Mesothelial cell of epicardium (in vitro differentiated cells): ENCODE measurements at regions not wholly inside any gene's neighbourhood (a gene's known extent, or its start where the extent isn't known, plus 50 kb on each side); places are given as distances from the start of the nearest gene placed in this dataset.
"Not testable (repeated sequence)": the region's sequence is repeated elsewhere in the genome, so short reads cannot be mapped to it uniquely, and the experiment has no call there.

Experiments used
- DNase-seq, 2 experiments: peaks; one replicate each; pipeline ENCODE4 v3.0.0; 2021; ENCODE audit warnings: low spot score in 2 of 2; ENCODE audit not compliant: unreplicated experiment in 2 of 2
- H3K27ac Mint-ChIP-seq: 2 replicates; pipeline ENCODE4 v1.8.0; 2021; ENCODE audit warnings: mixed read lengths
- H3K27me3 Mint-ChIP-seq: 2 replicates; pipeline ENCODE4 v1.8.0; 2021; ENCODE audit warnings: low read depth, mixed read lengths
- H3K36me3 Mint-ChIP-seq: 2 replicates; pipeline ENCODE4 v1.8.0; 2021; ENCODE audit warnings: mixed read lengths
- H3K4me1 Mint-ChIP-seq: 2 replicates; pipeline ENCODE4 v1.8.0; 2021; ENCODE audit warnings: mixed read lengths
- H3K4me3 Mint-ChIP-seq: 2 replicates; pipeline ENCODE4 v1.8.0; 2021; ENCODE audit warnings: mild to moderate bottlenecking, moderate library complexity, mixed read lengths
- H3K9me3 Mint-ChIP-seq: 2 replicates; pipeline ENCODE4 v1.8.0; 2021; ENCODE audit warnings: mixed read lengths
- CTCF ChIP-seq: fragments of 200-600 bp; sonication (generic); IDR thresholded peaks from one replicate; pipeline ENCODE4 v1.5.0; 2021; ENCODE audit warnings: antibody characterized with exemption; ENCODE audit not compliant: unreplicated experiment

DNA sequence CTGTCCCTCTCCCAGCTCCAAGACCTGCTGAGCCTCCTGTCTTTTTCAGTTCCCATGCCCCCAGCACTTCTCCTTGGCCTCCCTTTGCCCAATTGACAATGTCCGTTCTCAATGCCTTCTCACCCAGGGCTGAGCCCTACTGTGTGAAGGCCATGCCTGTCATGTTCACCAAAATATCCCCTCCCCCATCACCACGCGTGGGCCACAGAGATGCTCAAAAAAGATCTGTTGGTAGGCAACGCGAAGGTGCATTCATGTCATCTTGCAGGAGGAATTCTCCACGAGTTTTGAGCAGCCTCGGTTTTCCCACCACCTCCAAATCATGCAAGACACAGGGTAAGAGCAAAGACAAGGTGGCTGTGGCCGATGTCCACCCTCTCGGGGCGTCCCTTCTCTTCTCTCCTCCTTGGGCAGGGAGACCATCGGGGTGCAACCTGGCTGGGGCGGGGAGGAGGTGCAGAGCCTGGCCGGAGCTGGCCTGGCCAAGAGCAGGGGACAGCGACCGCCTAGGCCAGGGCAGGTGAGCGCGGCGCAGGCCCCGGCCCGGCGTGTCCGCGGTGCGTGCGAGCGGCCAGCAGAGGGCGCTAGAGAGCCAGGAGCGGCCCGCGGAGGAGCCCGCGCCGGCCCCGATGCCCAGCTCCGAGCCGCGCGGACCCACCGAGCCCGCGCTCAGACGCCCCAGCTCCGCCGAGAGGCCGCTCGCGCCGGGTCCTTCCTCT is 56.3 kb upstream of the KRTAP5-11 start:
- H3K4me3 Mint-ChIP-seq: peak overlapping the region; percentile 51
- peaks cover 63% of the 10 kb centered on the region for H3K27me3 Mint-ChIP-seq
- not testable (repeated sequence) for H3K9me3 Mint-ChIP-seq, H3K27ac Mint-ChIP-seq, H3K36me3 Mint-ChIP-seq, H3K4me1 Mint-ChIP-seq
- DNase-seq: peak; percentile 62 to 90
- TF ChIP-seq CTCF: peak; percentile 76

GRCh38 chr11:71639520-71639849 is 56.8 kb upstream of the KRTAP5-11 start:
- not testable (repeated sequence) for H3K9me3 Mint-ChIP-seq
- peak overlapping the region; percentile 51 for H3K4me3 Mint-ChIP-seq

GRCh38 chr11:71639916-71640315 is 57.2 kb upstream of the KRTAP5-11 start:
- H3K36me3 Mint-ChIP-seq, H3K9me3 Mint-ChIP-seq, DNase-seq, H3K4me1 Mint-ChIP-seq, H3K27ac Mint-ChIP-seq: not testable (repeated sequence)
- Mint-ChIP-seq H3K4me3 (peak overlapping the region; percentile 39), H3K27me3 (peaks cover 63% of the 10 kb centered on the region)

More at GRCh38 chr11:71639520-71639849, 56.8 kb upstream of the KRTAP5-11 start:
- H3K27ac Mint-ChIP-seq, DNase-seq, H3K4me1 Mint-ChIP-seq, H3K36me3 Mint-ChIP-seq: not testable (repeated sequence)
- H3K27me3 Mint-ChIP-seq: peaks cover 61% of the 10 kb centered on the region

DNA sequence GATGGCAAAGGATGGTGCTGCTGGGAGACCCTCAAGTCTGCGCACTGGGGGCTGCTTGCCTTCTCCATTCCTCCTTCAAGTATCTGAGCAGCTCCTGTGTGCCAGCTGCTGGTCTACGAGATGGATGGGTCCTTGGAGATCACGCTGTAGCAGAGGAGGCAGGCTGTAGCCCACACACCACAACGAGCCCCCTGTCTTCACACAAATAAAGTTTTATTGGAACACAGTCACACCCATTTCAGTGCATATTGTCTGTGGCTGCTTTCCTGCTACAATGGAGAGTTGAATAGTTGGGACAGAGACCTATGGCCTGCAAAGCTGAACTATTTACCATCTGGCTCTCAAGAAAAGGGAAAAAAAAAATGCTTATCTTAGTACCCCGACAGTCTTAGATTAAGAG is 64.4 kb upstream of the KRTAP5-11 start:
- not testable (repeated sequence) for H3K4me3 Mint-ChIP-seq, H3K36me3 Mint-ChIP-seq, H3K27ac Mint-ChIP-seq, H3K4me1 Mint-ChIP-seq, H3K9me3 Mint-ChIP-seq, DNase-seq
- H3K27me3 Mint-ChIP-seq: peaks cover 36% of the 10 kb centered on the region

GRCh38 chr11:71652998-71653397 is 70.3 kb upstream of the KRTAP5-11 start:
- peaks cover 20% of the 10 kb centered on the region for H3K27me3 Mint-ChIP-seq

GRCh38 chr11:71654423-71654822 is 71.7 kb upstream of the KRTAP5-11 start:
- not testable (repeated sequence) for DNase-seq, H3K36me3 Mint-ChIP-seq, H3K4me1 Mint-ChIP-seq, H3K27ac Mint-ChIP-seq, H3K9me3 Mint-ChIP-seq, H3K4me3 Mint-ChIP-seq
- H3K27me3 Mint-ChIP-seq: peaks cover 16% of the 10 kb centered on the region

More at GRCh38 chr11:71652998-71653397, 70.3 kb upstream of the KRTAP5-11 start:
- H3K36me3 Mint-ChIP-seq, DNase-seq, H3K4me1 Mint-ChIP-seq, H3K9me3 Mint-ChIP-seq, H3K4me3 Mint-ChIP-seq, H3K27ac Mint-ChIP-seq: not testable (repeated sequence)

- DNase-seq, H3K4me1 Mint-ChIP-seq, H3K9me3 Mint-ChIP-seq, H3K4me3 Mint-ChIP-seq, H3K36me3 Mint-ChIP-seq, H3K27ac Mint-ChIP-seq: not testable (repeated sequence)
- H3K27me3 Mint-ChIP-seq: peaks cover 11% of the 10 kb centered on the region
These were observed 72.4 kb upstream of the KRTAP5-11 start for GRCh38 chr11:71655041-71655440.

GRCh38 chr11:71656513-71656912 is 73.8 kb upstream of the KRTAP5-11 start:
- not testable (repeated sequence) for H3K27ac Mint-ChIP-seq, H3K36me3 Mint-ChIP-seq, DNase-seq, H3K4me1 Mint-ChIP-seq, H3K4me3 Mint-ChIP-seq, H3K27me3 Mint-ChIP-seq, H3K9me3 Mint-ChIP-seq

DNA sequence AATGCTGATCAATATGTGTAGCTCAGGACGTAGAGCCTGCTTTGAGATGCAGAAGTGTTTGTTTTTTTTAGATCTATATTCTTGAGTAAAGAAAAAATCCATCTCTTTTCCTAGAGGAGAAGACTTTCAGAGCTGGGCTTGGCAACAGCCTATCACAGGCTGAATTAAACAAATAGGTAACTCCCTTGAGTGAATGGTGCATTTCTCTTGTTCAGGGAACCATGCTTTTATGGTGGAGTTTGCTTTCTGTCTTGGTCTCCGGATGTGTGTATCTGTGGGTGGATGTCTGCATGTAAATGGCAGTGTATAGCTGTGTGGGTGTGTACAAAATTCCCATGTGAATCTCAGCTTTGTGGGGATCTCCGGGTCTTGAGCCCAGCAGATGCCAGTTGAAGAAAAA is 82.3 kb upstream of the KRTAP5-11 start:
- not testable (repeated sequence) for H3K4me1 Mint-ChIP-seq
- H3K9me3 Mint-ChIP-seq: peaks cover 10% of the 10 kb centered on the region

DNA sequence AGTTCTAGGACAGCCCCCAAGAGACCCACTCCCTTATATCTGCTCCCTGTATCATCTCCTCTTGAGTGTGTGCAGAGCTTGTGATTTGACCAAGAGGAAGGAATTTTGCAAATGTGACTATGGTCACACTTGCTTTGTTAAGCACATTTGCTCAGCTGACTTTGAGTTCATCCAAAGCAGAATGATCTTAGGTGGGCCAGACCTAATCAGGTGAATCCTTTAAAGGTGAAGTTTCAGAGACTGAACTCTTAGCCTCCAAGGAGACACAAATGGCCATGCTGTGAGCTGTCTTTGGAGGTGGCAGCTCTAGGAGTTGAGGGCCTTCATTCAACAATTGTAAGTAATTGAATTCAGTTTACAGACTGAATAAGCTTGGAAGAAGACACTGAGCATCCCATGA is 115.4 kb upstream of the KRTAP5-11 start:
- not testable (repeated sequence) for H3K4me3 Mint-ChIP-seq, H3K27ac Mint-ChIP-seq, H3K36me3 Mint-ChIP-seq, DNase-seq, H3K9me3 Mint-ChIP-seq, H3K4me1 Mint-ChIP-seq, H3K27me3 Mint-ChIP-seq

More for the DNA sequence above, 82.3 kb upstream of the KRTAP5-11 start:
- not testable (repeated sequence) for H3K4me3 Mint-ChIP-seq, H3K36me3 Mint-ChIP-seq, H3K27ac Mint-ChIP-seq, DNase-seq
- peaks cover 13% of the 10 kb centered on the region for H3K27me3 Mint-ChIP-seq

GRCh38 chr11:71698961-71699360 is 116.3 kb upstream of the KRTAP5-11 start:
- not testable (repeated sequence) for H3K36me3 Mint-ChIP-seq, DNase-seq, H3K27ac Mint-ChIP-seq, H3K27me3 Mint-ChIP-seq, H3K4me1 Mint-ChIP-seq, H3K4me3 Mint-ChIP-seq, H3K9me3 Mint-ChIP-seq

GRCh38 chr11:71701435-71702291 is 119.0 kb upstream of the KRTAP5-11 start:
- H3K27ac Mint-ChIP-seq, H3K9me3 Mint-ChIP-seq, DNase-seq: not testable (repeated sequence)

GRCh38 chr11:71705086-71705737 is 122.5 kb upstream of the KRTAP5-11 start:
- DNase-seq, H3K27ac Mint-ChIP-seq: not testable (repeated sequence)

More at GRCh38 chr11:71701435-71702291, 119.0 kb upstream of the KRTAP5-11 start:
- H3K27me3 Mint-ChIP-seq, H3K4me3 Mint-ChIP-seq, H3K4me1 Mint-ChIP-seq, H3K36me3 Mint-ChIP-seq: not testable (repeated sequence)

More at GRCh38 chr11:71705086-71705737, 122.5 kb upstream of the KRTAP5-11 start:
- H3K9me3 Mint-ChIP-seq, H3K27me3 Mint-ChIP-seq, H3K4me3 Mint-ChIP-seq, H3K4me1 Mint-ChIP-seq, H3K36me3 Mint-ChIP-seq: not testable (repeated sequence)
